LNCaP clone FGC (cell line): ENCODE measurements at regions not wholly inside any gene's neighbourhood (a gene's known extent, or its start where the extent isn't known, plus 50 kb on each side); places are given as distances from the start of the nearest gene placed in this dataset.

Experiments used
- DNase-seq: peaks from one replicate; pipeline ENCODE4 v3.0.0-alpha.2; 2011; ENCODE audit warnings: low read depth
- H3K4me3 ChIP-seq: 2 replicates; pipeline ENCODE4 v1.5.1; 2011; ENCODE audit warnings: mild to moderate bottlenecking, low read depth, low read length, control low read depth
- CTCF ChIP-seq: IDR thresholded peaks from 2 replicates; pipeline ENCODE4 v1.5.1; 2012; ENCODE audit warnings: mild to moderate bottlenecking; ENCODE audit not compliant: control insufficient read depth, insufficient read depth; ENCODE audit errors: extremely low read depth

GRCh38 chr15:31977138-31977537 lies 53.2 kb upstream of the CHRNA7 start:
- no peak for DNase-seq
- no peak overlapping the region for H3K4me3 ChIP-seq
- no peak for TF ChIP-seq CTCF

- DNase-seq = no peak
- TF ChIP-seq CTCF = peak; percentile 95
- H3K4me3 ChIP-seq = no peak overlapping the region
These were observed 52.3 kb upstream of the CHRNA7 start for GRCh38 chr15:31977812-31978661.
